ENCODE measurements at regions not wholly inside any gene's neighbourhood (a gene's known extent, or its start where the extent isn't known, plus 50 kb on each side); places are given as distances from the start of the nearest gene placed in this dataset.
"Not testable (repeated sequence)": the region's sequence is repeated elsewhere in the genome, so short reads cannot be mapped to it uniquely, and the experiment has no call there.

- DNase-seq (ENCODE audit: low spot score in 2 of 2) (no peak), ATAC-seq (replicated peaks; ENCODE audit: extremely low read depth, poor library complexity, severe bottlenecking) (no peak)
- Mint-ChIP-seq H3K27ac (ENCODE audit: low read depth) (no peak overlapping the region), H3K4me1 (no peaks in the 10 kb centered on the region), H3K36me3 (ENCODE audit: insufficient read depth) (no peaks in the 10 kb centered on the region), H3K4me3 (no peak overlapping the region), H3K9me3 (no peaks in the 10 kb centered on the region), H3K27me3 (peaks cover 10% of the 10 kb centered on the region)
Observed at GRCh38 chr4:14918336-14918735, 83.9 kb upstream of the CPEB2 start.

GRCh38 chr4:14919785-14920184, 82.5 kb upstream of the CPEB2 start:
- no peak for DNase-seq (ENCODE audit: low spot score in 2 of 2)
- peaks cover 10% of the 10 kb centered on the region for H3K27me3 Mint-ChIP-seq
- H3K4me3 Mint-ChIP-seq = no peak overlapping the region
- H3K9me3 Mint-ChIP-seq = no peaks in the 10 kb centered on the region
- no peak overlapping the region for H3K27ac Mint-ChIP-seq (ENCODE audit: low read depth)
- no peaks in the 10 kb centered on the region for H3K4me1 Mint-ChIP-seq
- no peaks in the 10 kb centered on the region for H3K36me3 Mint-ChIP-seq (ENCODE audit: insufficient read depth)
- no peak for ATAC-seq (replicated peaks; ENCODE audit: extremely low read depth, poor library complexity, severe bottlenecking)

- DNase-seq (ENCODE audit: low spot score in 2 of 2) (no peak), ATAC-seq (replicated peaks; ENCODE audit: extremely low read depth, poor library complexity, severe bottlenecking) (no peak)
- Mint-ChIP-seq H3K4me1 (no peaks in the 10 kb centered on the region), H3K36me3 (ENCODE audit: insufficient read depth) (no peaks in the 10 kb centered on the region), H3K27me3 (peaks cover 10% of the 10 kb centered on the region), H3K27ac (ENCODE audit: low read depth) (no peak overlapping the region), H3K9me3 (no peaks in the 10 kb centered on the region), H3K4me3 (no peak overlapping the region)
Observed at GRCh38 chr4:14920237-14920636, 82.0 kb upstream of the CPEB2 start.

- no peaks in the 10 kb centered on the region for H3K36me3 Mint-ChIP-seq (ENCODE audit: insufficient read depth)
- H3K4me3 Mint-ChIP-seq = no peak overlapping the region
- no peaks in the 10 kb centered on the region for H3K4me1 Mint-ChIP-seq
- peaks cover 10% of the 10 kb centered on the region for H3K27me3 Mint-ChIP-seq
- ATAC-seq (replicated peaks; ENCODE audit: extremely low read depth, poor library complexity, severe bottlenecking) (no peak), DNase-seq (ENCODE audit: low spot score in 2 of 2) (no peak)
- no peak overlapping the region for H3K27ac Mint-ChIP-seq (ENCODE audit: low read depth)
- no peaks in the 10 kb centered on the region for H3K9me3 Mint-ChIP-seq
Observed at GRCh38 chr4:14920759-14921320, 81.4 kb upstream of the CPEB2 start.

GRCh38 chr4:14921781-14922180, 80.5 kb upstream of the CPEB2 start:
- not testable (repeated sequence) for H3K27ac Mint-ChIP-seq (ENCODE audit: low read depth); H3K4me3 Mint-ChIP-seq; ATAC-seq (replicated peaks; ENCODE audit: extremely low read depth, poor library complexity, severe bottlenecking); H3K4me1 Mint-ChIP-seq; H3K27me3 Mint-ChIP-seq; DNase-seq (ENCODE audit: low spot score in 2 of 2); H3K9me3 Mint-ChIP-seq; H3K36me3 Mint-ChIP-seq (ENCODE audit: insufficient read depth)

- no peak for DNase-seq (ENCODE audit: low spot score in 2 of 2)
- H3K4me3 Mint-ChIP-seq = no peak overlapping the region
- H3K4me1 Mint-ChIP-seq = no peaks in the 10 kb centered on the region
- no peaks in the 10 kb centered on the region for H3K36me3 Mint-ChIP-seq (ENCODE audit: insufficient read depth)
- H3K27ac Mint-ChIP-seq (ENCODE audit: low read depth) = no peak overlapping the region
- peak; percentile 16 for ATAC-seq (replicated peaks; ENCODE audit: extremely low read depth, poor library complexity, severe bottlenecking)
- H3K9me3 Mint-ChIP-seq = no peaks in the 10 kb centered on the region
- H3K27me3 Mint-ChIP-seq = no peaks in the 10 kb centered on the region
Observed at GRCh38 chr4:14924076-14924811, 78.0 kb upstream of the CPEB2 start.

GRCh38 chr4:14924812-14925344, 77.4 kb upstream of the CPEB2 start:
- Mint-ChIP-seq H3K36me3 (ENCODE audit: insufficient read depth) (no peaks in the 10 kb centered on the region), H3K27me3 (no peaks in the 10 kb centered on the region), H3K4me3 (no peak overlapping the region), H3K27ac (ENCODE audit: low read depth) (no peak overlapping the region), H3K4me1 (no peaks in the 10 kb centered on the region), H3K9me3 (no peaks in the 10 kb centered on the region)
- no peak for ATAC-seq (replicated peaks; ENCODE audit: extremely low read depth, poor library complexity, severe bottlenecking)
- DNase-seq (ENCODE audit: low spot score in 2 of 2) = no peak

GRCh38 chr4:14925471-14925870, 76.8 kb upstream of the CPEB2 start:
- DNase-seq (ENCODE audit: low spot score in 2 of 2) (no peak), ATAC-seq (replicated peaks; ENCODE audit: extremely low read depth, poor library complexity, severe bottlenecking) (no peak)
- Mint-ChIP-seq H3K4me3 (no peak overlapping the region), H3K27me3 (no peaks in the 10 kb centered on the region), H3K9me3 (no peaks in the 10 kb centered on the region), H3K4me1 (no peaks in the 10 kb centered on the region), H3K27ac (ENCODE audit: low read depth) (no peak overlapping the region), H3K36me3 (ENCODE audit: insufficient read depth) (no peaks in the 10 kb centered on the region)

GRCh38 chr4:14926368-14926767, 75.9 kb upstream of the CPEB2 start:
- no peak overlapping the region for H3K27ac Mint-ChIP-seq (ENCODE audit: low read depth)
- no peaks in the 10 kb centered on the region for H3K27me3 Mint-ChIP-seq
- no peaks in the 10 kb centered on the region for H3K4me1 Mint-ChIP-seq

GRCh38 chr4:14928035-14928434, 74.2 kb upstream of the CPEB2 start:
- DNase-seq (ENCODE audit: low spot score in 2 of 2) = no peak
- H3K36me3 Mint-ChIP-seq (ENCODE audit: insufficient read depth) = no peaks in the 10 kb centered on the region
- no peaks in the 10 kb centered on the region for H3K4me1 Mint-ChIP-seq
- H3K9me3 Mint-ChIP-seq = no peaks in the 10 kb centered on the region
- peaks cover 17% of the 10 kb centered on the region for H3K27me3 Mint-ChIP-seq
- H3K4me3 Mint-ChIP-seq = no peak overlapping the region
- H3K27ac Mint-ChIP-seq (ENCODE audit: low read depth) = no peak overlapping the region
- no peak for ATAC-seq (replicated peaks; ENCODE audit: extremely low read depth, poor library complexity, severe bottlenecking)

More at GRCh38 chr4:14926368-14926767, 75.9 kb upstream of the CPEB2 start:
- no peaks in the 10 kb centered on the region for H3K9me3 Mint-ChIP-seq
- no peak overlapping the region for H3K4me3 Mint-ChIP-seq
- ATAC-seq (replicated peaks; ENCODE audit: extremely low read depth, poor library complexity, severe bottlenecking) (no peak), DNase-seq (ENCODE audit: low spot score in 2 of 2) (no peak)
- H3K36me3 Mint-ChIP-seq (ENCODE audit: insufficient read depth) = no peaks in the 10 kb centered on the region

- no peak for DNase-seq (ENCODE audit: low spot score in 2 of 2)
- Mint-ChIP-seq H3K27ac (ENCODE audit: low read depth) (no peak overlapping the region), H3K4me3 (no peak overlapping the region), H3K27me3 (peaks cover 21% of the 10 kb centered on the region), H3K9me3 (no peaks in the 10 kb centered on the region), H3K4me1 (no peaks in the 10 kb centered on the region), H3K36me3 (ENCODE audit: insufficient read depth) (no peaks in the 10 kb centered on the region)
- ATAC-seq (replicated peaks; ENCODE audit: extremely low read depth, poor library complexity, severe bottlenecking) = no peak
Observed at GRCh38 chr4:14929669-14930068, 72.6 kb upstream of the CPEB2 start.

- Mint-ChIP-seq H3K27ac (ENCODE audit: low read depth) (no peak overlapping the region), H3K4me1 (no peaks in the 10 kb centered on the region), H3K36me3 (ENCODE audit: insufficient read depth) (no peaks in the 10 kb centered on the region), H3K27me3 (peaks cover 62% of the 10 kb centered on the region), H3K9me3 (no peaks in the 10 kb centered on the region), H3K4me3 (no peak overlapping the region)
- no peak for ATAC-seq (replicated peaks; ENCODE audit: extremely low read depth, poor library complexity, severe bottlenecking)
- no peak for DNase-seq (ENCODE audit: low spot score in 2 of 2)
Observed at GRCh38 chr4:14934704-14935390, 67.4 kb upstream of the CPEB2 start.

- Mint-ChIP-seq H3K9me3 (no peaks in the 10 kb centered on the region), H3K36me3 (ENCODE audit: insufficient read depth) (peaks cover under 1% of the 10 kb centered on the region), H3K4me3 (no peak overlapping the region), H3K4me1 (no peaks in the 10 kb centered on the region), H3K27ac (ENCODE audit: low read depth) (no peak overlapping the region), H3K27me3 (peaks cover 42% of the 10 kb centered on the region)
- ATAC-seq (replicated peaks; ENCODE audit: extremely low read depth, poor library complexity, severe bottlenecking) = no peak
- no peak for DNase-seq (ENCODE audit: low spot score in 2 of 2)
Observed at GRCh38 chr4:14943749-14944148, 58.5 kb upstream of the CPEB2 start.

Data from central memory CD8-positive, alpha-beta T cell (primary cell).